Forelimb muscle (tissue), 1 donor: ENCODE measurements at regions not wholly inside any gene's neighbourhood (a gene's known extent, or its start where the extent isn't known, plus 50 kb on each side); places are given as distances from the start of the nearest gene placed in this dataset.

ENCODE experiments used
- DNase-seq: peaks from one replicate; pipeline ENCODE4 v3.0.0-alpha.2; 2013; ENCODE audit warnings: low read depth

- no peak for DNase-seq
Observed at GRCh38 chr2:206368484-206368883, 74.8 kb upstream of the ADAM23 start.

- no peak for DNase-seq
Observed at GRCh38 chr2:206368933-206369569, 74.3 kb upstream of the ADAM23 start.

GRCh38 chr2:206375956-206376355 is 67.4 kb upstream of the ADAM23 start:
- no peak for DNase-seq

GRCh38 chr2:206378835-206379234 is 64.5 kb upstream of the ADAM23 start:
- DNase-seq, result no peak

- DNase-seq, result peak; percentile 47
Observed at GRCh38 chr2:206379266-206379665, 64.1 kb upstream of the ADAM23 start.

GRCh38 chr2:206379886-206380285 is 63.4 kb upstream of the ADAM23 start:
- no peak for DNase-seq

GRCh38 chr2:206381881-206382280 is 61.5 kb upstream of the ADAM23 start:
- no peak for DNase-seq

GRCh38 chr2:206383669-206384068 is 59.7 kb upstream of the ADAM23 start:
- DNase-seq, result no peak

- DNase-seq, result no peak
Observed at GRCh38 chr2:206387808-206388207, 55.5 kb upstream of the ADAM23 start.

GRCh38 chr2:206388698-206389097 is 54.6 kb upstream of the ADAM23 start:
- no peak for DNase-seq

- no peak for DNase-seq
Observed at GRCh38 chr2:206389164-206389563, 54.2 kb upstream of the ADAM23 start.

GRCh38 chr2:206390181-206390580 is 53.2 kb upstream of the ADAM23 start:
- DNase-seq, result no peak

GRCh38 chr2:206392118-206392517 is 51.2 kb upstream of the ADAM23 start:
- DNase-seq, result no peak
